ENCODE measurements at regions not wholly inside any gene's neighbourhood (a gene's known extent, or its start where the extent isn't known, plus 50 kb on each side); places are given as distances from the start of the nearest gene placed in this dataset.

DNA sequence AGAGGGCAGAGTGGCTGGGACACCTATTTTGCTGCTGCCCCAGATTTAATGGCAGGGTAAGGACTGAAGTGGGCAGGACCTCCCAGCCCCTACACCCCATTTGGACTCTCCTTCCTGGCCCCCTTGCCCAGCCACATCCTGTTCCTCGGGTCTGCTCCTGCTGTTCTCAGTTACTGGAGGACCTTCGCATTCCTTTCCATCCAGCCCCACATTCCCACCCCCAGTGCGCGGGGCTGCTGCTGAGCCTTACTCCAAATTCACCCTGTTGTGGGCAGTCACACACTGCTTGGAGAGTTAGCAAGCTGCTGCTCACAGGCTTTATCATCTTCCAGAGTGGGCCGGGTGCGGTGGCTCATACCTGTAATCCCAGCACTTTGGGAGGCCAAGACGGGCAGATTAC, 75.2 kb upstream of the SLC14A2 start:
- TF ChIP-seq ZFX (IDR thresholded peaks at IDR 0.05) = no peak
- TF ChIP-seq, protein P1, sequence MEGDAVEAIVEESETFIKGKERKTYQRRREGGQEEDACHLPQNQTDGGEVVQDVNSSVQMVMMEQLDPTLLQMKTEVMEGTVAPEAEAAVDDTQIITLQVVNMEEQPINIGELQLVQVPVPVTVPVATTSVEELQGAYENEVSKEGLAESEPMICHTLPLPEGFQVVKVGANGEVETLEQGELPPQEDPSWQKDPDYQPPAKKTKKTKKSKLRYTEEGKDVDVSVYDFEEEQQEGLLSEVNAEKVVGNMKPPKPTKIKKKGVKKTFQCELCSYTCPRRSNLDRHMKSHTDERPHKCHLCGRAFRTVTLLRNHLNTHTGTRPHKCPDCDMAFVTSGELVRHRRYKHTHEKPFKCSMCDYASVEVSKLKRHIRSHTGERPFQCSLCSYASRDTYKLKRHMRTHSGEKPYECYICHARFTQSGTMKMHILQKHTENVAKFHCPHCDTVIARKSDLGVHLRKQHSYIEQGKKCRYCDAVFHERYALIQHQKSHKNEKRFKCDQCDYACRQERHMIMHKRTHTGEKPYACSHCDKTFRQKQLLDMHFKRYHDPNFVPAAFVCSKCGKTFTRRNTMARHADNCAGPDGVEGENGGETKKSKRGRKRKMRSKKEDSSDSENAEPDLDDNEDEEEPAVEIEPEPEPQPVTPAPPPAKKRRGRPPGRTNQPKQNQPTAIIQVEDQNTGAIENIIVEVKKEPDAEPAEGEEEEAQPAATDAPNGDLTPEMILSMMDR (conservative IDR thresholded peaks at IDR 0.05) = no peak
- no peak overlapping the region for H3K27ac ChIP-seq

DNA sequence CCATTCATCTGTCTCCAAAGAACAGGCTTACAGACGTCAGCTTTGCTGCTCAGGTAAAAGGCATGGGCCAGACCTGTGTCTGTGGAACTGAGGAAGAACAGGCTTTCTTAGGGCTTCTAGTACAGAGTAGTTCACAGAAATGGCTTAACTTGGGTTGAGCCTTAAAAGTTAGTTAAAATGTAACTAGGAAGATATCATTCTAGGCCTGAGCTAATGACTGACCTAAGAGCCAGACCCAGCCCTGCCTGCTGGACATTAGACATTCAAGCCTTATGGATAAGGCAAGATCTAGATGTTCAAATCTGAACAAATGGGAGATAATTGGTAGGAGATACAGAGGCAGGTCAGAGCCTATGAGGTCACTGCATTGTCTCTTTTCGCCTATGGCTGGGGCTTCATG, 73.9 kb upstream of the SLC14A2 start:
- no peak overlapping the region for H3K27ac ChIP-seq
- TF ChIP-seq, protein P1 (conservative IDR thresholded peaks at IDR 0.05) = no peak
- no peak for TF ChIP-seq ZFX (IDR thresholded peaks at IDR 0.05)

DNA sequence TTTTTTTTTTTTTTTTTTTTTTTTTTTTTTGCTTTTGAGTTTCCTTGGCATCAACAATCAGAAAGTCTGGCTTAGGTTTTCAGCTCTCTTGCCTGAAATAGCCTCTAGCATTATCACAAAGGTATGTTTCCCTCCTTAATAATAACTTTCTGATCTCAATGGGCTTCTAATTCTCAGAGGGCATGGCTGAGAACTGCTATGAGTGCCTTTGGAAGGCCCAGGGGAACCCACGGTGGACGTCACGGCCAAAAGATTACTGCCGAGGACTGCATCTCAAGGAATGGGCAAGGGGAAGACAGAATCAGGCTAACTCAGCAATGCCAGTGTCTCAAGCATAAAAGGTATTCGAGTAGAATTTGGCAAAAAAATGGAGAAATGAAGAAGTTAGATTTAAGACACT, 73.2 kb upstream of the SLC14A2 start:
- no peak overlapping the region for H3K27ac ChIP-seq
- TF ChIP-seq, protein P1 (conservative IDR thresholded peaks at IDR 0.05) = no peak
- TF ChIP-seq ZFX (IDR thresholded peaks at IDR 0.05) = no peak

DNA sequence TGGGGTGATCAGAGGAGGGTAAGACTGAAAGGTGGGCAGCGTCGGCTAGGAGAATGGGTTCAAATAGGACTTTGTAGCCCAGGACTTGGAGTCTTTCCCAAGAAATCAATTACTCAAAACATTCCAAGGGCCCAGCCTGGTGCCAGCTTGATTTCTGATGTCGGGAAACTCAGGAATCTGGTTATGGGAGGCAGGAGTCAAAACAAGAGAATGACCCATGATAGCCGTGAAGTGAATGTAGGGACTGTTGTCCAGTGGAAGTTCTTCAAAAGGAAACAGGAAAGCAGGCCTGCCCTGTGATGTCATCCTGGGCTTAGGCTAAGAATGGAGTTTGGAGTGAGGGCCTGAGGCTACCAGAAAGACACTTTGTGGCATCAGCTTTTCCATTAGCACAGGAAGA, 67.4 kb upstream of the SLC14A2 start:
- H3K27ac ChIP-seq = no peak overlapping the region
- no peak for TF ChIP-seq ZFX (IDR thresholded peaks at IDR 0.05)
- TF ChIP-seq, protein P1 (conservative IDR thresholded peaks at IDR 0.05) = no peak

DNA sequence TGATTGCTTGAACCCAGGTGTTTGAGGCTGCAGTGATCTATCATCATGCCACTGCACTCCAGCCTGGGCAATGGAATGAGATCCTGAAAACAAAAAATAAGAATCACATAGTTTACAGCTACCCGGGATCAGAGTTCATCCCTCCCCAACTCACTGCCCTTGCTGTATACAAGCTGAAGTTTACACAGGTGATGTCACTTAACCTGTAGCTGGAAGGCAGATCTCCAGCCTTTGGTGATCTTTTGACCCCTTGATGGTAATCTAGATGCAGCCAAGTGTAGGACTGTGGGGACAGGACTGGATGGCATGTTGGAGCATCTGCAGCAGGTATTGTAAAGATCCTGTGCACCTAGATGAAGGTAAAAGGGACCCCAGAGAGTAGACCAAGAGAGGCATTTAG, 66.7 kb upstream of the SLC14A2 start:
- H3K27ac ChIP-seq = no peak overlapping the region
- TF ChIP-seq, protein P1 (conservative IDR thresholded peaks at IDR 0.05) = no peak
- no peak for TF ChIP-seq ZFX (IDR thresholded peaks at IDR 0.05)

DNA sequence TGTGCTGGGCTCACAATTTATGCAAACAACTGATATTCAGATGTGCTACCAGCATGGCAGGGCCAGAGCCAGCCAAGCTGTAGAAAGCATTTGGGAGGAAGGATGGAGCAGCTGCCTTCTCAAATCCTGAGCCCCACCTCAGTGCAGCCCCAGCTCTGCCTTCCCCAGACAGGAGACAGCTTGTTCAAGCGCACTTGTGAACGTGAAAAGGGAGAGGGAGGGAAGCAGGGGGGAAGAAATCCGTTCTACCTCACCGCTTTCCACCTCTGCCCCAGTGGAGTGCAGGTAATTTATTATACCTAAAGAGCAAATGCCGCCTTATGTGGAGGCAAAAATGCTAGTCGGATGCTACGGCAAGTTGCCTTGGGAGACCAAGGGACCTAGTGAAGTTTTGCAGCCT, 66.0 kb upstream of the SLC14A2 start:
- TF ChIP-seq ZFX (IDR thresholded peaks at IDR 0.05) = no peak
- TF ChIP-seq, protein P1 (conservative IDR thresholded peaks at IDR 0.05) = no peak
- no peak overlapping the region for H3K27ac ChIP-seq

DNA sequence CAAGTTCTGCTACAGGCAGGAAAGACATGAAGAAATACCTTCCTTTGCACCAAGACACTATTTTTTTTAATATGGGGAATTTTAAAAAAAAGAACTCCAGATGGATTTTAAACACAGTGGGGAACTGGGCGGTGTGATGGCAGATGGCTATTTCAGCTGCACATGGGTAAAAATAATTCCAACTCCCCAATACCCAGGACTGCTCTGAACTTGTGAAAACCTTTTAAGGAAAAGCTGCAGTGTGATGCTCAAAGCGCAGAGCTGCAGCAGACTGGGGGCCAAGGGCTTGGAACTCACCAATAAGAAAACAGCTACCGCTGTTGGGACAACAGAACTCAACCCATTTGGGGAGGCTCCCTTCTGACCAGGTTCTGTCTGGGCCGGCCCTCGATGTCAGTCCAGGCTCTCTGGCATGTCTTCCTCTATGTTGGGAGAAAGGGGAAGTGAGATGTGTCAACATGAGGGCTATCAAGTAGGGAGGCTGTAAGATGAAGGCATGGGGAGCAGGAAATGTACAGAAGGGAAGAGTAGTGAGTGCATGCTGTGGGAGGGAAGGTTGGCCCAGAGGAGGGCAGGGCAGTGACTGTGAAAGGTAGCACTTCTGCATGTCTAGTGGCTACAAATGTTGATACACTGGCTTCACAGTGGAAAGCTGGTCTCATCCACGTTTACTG, 64.0 kb upstream of the SLC14A2 start:
- no peak overlapping the region for H3K27ac ChIP-seq
- TF ChIP-seq, protein P1 (conservative IDR thresholded peaks at IDR 0.05) = no peak

Measured in C4-2B (cell line).